ENCODE measurements at regions not wholly inside any gene's neighbourhood (a gene's known extent, or its start where the extent isn't known, plus 50 kb on each side); places are given as distances from the start of the nearest gene placed in this dataset.

GRCh38 chr14:98169170-98169587, 1102.8 kb downstream of the BCL11B start:
- DNase-seq, result no peak
- intact Hi-C loops (cut with DNase I), result no loop called here
- no peak for ATAC-seq (ENCODE audit: poor library complexity)

- intact Hi-C loops (cut with DNase I), result no loop called here
These were observed 1101.4 kb downstream of the BCL11B start for GRCh38 chr14:98170575-98170974.

GRCh38 chr14:98171654-98172053, 1100.3 kb downstream of the BCL11B start:
- DNase-seq, result no peak
- ATAC-seq (ENCODE audit: poor library complexity), result no peak
- intact Hi-C loops (cut with DNase I), result no loop called here

More at GRCh38 chr14:98170575-98170974, 1101.4 kb downstream of the BCL11B start:
- ATAC-seq (ENCODE audit: poor library complexity) (no peak), DNase-seq (no peak)

- DNase-seq (no peak), ATAC-seq (ENCODE audit: poor library complexity) (no peak)
- intact Hi-C loops (cut with DNase I), result no loop called here
These were observed 1099.7 kb downstream of the BCL11B start for GRCh38 chr14:98172243-98172778.

GRCh38 chr14:98173305-98173704, 1098.7 kb downstream of the BCL11B start:
- intact Hi-C loops (cut with DNase I), result no loop called here

GRCh38 chr14:98174041-98174440, 1098.0 kb downstream of the BCL11B start:
- ATAC-seq (ENCODE audit: poor library complexity), result no peak
- intact Hi-C loops (cut with DNase I), result no loop called here

More at GRCh38 chr14:98173305-98173704, 1098.7 kb downstream of the BCL11B start:
- DNase-seq (no peak), ATAC-seq (ENCODE audit: poor library complexity) (no peak)

GRCh38 chr14:98175436-98175835, 1096.6 kb downstream of the BCL11B start:
- no peak for ATAC-seq (ENCODE audit: poor library complexity)
- no peak for DNase-seq
- intact Hi-C loops (cut with DNase I), result no loop called here

More at GRCh38 chr14:98174041-98174440, 1098.0 kb downstream of the BCL11B start:
- no peak for DNase-seq

GRCh38 chr14:98175881-98176280, 1096.1 kb downstream of the BCL11B start:
- DNase-seq (no peak), ATAC-seq (ENCODE audit: poor library complexity) (no peak)
- intact Hi-C loops (cut with DNase I), result no loop called here

GRCh38 chr14:98176892-98177291, 1095.1 kb downstream of the BCL11B start:
- ATAC-seq (ENCODE audit: poor library complexity) (no peak), DNase-seq (no peak)
- intact Hi-C loops (cut with DNase I), result no loop called here

- no peak for ATAC-seq (ENCODE audit: poor library complexity)
- intact Hi-C loops (cut with DNase I), result no loop called here
- no peak for DNase-seq
These were observed 1094.4 kb downstream of the BCL11B start for GRCh38 chr14:98177551-98177950.

GRCh38 chr14:98181241-98181640, 1090.8 kb downstream of the BCL11B start:
- ATAC-seq (ENCODE audit: poor library complexity) (no peak), DNase-seq (no peak)
- intact Hi-C loops (cut with DNase I), result no loop called here

- intact Hi-C loops (cut with DNase I), result no loop called here
- ATAC-seq (ENCODE audit: poor library complexity) (no peak), DNase-seq (no peak)
These were observed 1090.2 kb downstream of the BCL11B start for GRCh38 chr14:98181768-98182167.

- ATAC-seq (ENCODE audit: poor library complexity) (no peak), DNase-seq (no peak)
- intact Hi-C loops (cut with DNase I), result no loop called here
These were observed 1089.5 kb downstream of the BCL11B start for GRCh38 chr14:98182393-98183055.

GRCh38 chr14:98183556-98183955, 1088.4 kb downstream of the BCL11B start:
- ATAC-seq (ENCODE audit: poor library complexity) (no peak), DNase-seq (no peak)
- intact Hi-C loops (cut with DNase I), result no loop called here

GRCh38 chr14:98184457-98184856, 1087.5 kb downstream of the BCL11B start:
- intact Hi-C loops (cut with DNase I), result no loop called here
- ATAC-seq (ENCODE audit: poor library complexity) (no peak), DNase-seq (no peak)

- DNase-seq (no peak), ATAC-seq (ENCODE audit: poor library complexity) (no peak)
- intact Hi-C loops (cut with DNase I), result no loop called here
These were observed 1087.0 kb downstream of the BCL11B start for GRCh38 chr14:98185036-98185435.

GRCh38 chr14:98186140-98186539, 1085.9 kb downstream of the BCL11B start:
- DNase-seq (no peak), ATAC-seq (ENCODE audit: poor library complexity) (no peak)
- intact Hi-C loops (cut with DNase I), result no loop called here

- intact Hi-C loops (cut with DNase I), result no loop called here
- no peak for ATAC-seq (ENCODE audit: poor library complexity)
These were observed 1084.7 kb downstream of the BCL11B start for GRCh38 chr14:98187281-98187680.

GRCh38 chr14:98189062-98189461, 1082.9 kb downstream of the BCL11B start:
- DNase-seq (no peak), ATAC-seq (ENCODE audit: poor library complexity) (no peak)
- intact Hi-C loops (cut with DNase I), result no loop called here

More at GRCh38 chr14:98187281-98187680, 1084.7 kb downstream of the BCL11B start:
- DNase-seq, result no peak

GRCh38 chr14:98189511-98189910, 1082.5 kb downstream of the BCL11B start:
- ATAC-seq (ENCODE audit: poor library complexity), result no peak
- intact Hi-C loops (cut with DNase I), result no loop called here
- no peak for DNase-seq

- ATAC-seq (ENCODE audit: poor library complexity), result no peak
- intact Hi-C loops (cut with DNase I), result no loop called here
These were observed 1082.1 kb downstream of the BCL11B start for GRCh38 chr14:98189944-98190343.

More at GRCh38 chr14:98189944-98190343, 1082.1 kb downstream of the BCL11B start:
- DNase-seq, result no peak
